ENCODE measurements at regions not wholly inside any gene's neighbourhood (a gene's known extent, or its start where the extent isn't known, plus 50 kb on each side); places are given as distances from the start of the nearest gene placed in this dataset.

DNA sequence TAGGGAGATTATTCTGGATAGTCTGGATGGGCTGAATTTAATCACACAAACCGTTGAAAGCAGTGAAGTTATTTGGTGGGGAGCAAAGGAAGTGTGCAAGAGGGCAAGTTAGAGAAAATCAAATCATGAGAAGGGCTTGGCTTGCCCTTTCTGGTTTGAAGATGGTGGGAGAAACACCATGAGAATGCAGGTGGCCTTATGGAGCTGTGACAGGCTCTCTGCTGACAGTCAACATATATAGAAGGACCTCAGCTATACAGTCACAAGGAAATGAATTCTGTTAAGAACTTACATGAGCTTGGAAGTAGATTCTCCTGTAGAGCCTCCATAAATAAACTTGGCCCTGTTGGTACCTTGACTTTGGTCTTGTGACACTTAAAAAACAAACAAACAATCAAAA is 72.3 kb downstream of the GMNC start:
- Histone ChIP-seq H2AFZ (ENCODE audit: low read length) (no peak overlapping the region), H3K4me1 (ENCODE audit: insufficient read depth, low read length) (no peaks in the 10 kb centered on the region), H3K4me2 (ENCODE audit: low read depth, low read length) (no peak overlapping the region), H3K27me3 (ENCODE audit: control insufficient read depth in 1 of 2, insufficient read depth in 2 of 2, low read length in 2 of 2) (no peaks in the 10 kb centered on the region), H3K4me3 (replicated peaks in 1 of 3; ENCODE audit: insufficient read depth in 1 of 3, low read depth in 2 of 3, low read length in 3 of 3) (no peak overlapping the region), H3K36me3 (replicated peaks in 1 of 2; ENCODE audit: control insufficient read depth in 1 of 2, insufficient read depth in 2 of 2, low read length in 2 of 2) (no peaks in the 10 kb centered on the region), H4K20me1 (ENCODE audit: insufficient read depth, low read length) (no peaks in the 10 kb centered on the region), H3K79me2 (ENCODE audit: insufficient read depth, low read length) (no peaks in the 10 kb centered on the region), H3K9ac (ENCODE audit: insufficient read depth, low read depth, low read length) (no peak overlapping the region), H3K9me3 (ENCODE audit: low read length) (no peaks in the 10 kb centered on the region), H3K27ac (ENCODE audit: extremely low read length, insufficient read depth, low read length) (no peak overlapping the region)
- in situ Hi-C loops (cut with HindIII; ENCODE audit: extremely low pct_ligation_motif_present, low pct_unique_long_range_greater_than_20kb), result no loop called here
- ChIA-PET POLR2A (no interaction called here), CTCF (ENCODE audit: low intra/inter-chr PET ratio, low total read pairs) (no interaction called here)
- FAIRE-seq (no peak), DNase-seq (ENCODE audit: low spot score) (no peak), ATAC-seq (no peak)
- TF ChIP-seq TOPORS (CRISPR knock-in tag; IDR thresholded peaks at IDR 0.05), result no peak
- no peak for TF ChIP-seq SOX6 (IDR thresholded peaks at IDR 0.05)
- no peak for TF ChIP-seq SOX6 (CRISPR knock-in tag; IDR thresholded peaks at IDR 0.05)
- no peak for TF ChIP-seq SYNCRIP (IDR thresholded peaks at IDR 0.05; ENCODE audit: insufficient read depth, low read depth, low read length)
- TF ChIP-seq IRX3 (CRISPR knock-in tag; IDR thresholded peaks at IDR 0.05; ENCODE audit: borderline replicate concordance, low read depth), result no peak
- TF ChIP-seq NFE2 (CRISPR knock-in tag; IDR thresholded peaks at IDR 0.05), result no peak
- 0% methylated on average over 1 of the region's 1 CpG for WGBS (ENCODE audit: low lambda C conversion rate)
- intact Hi-C loops (cut with micrococcal nuclease; ENCODE audit: unreplicated experiment), result no loop called here
- no TSS peak for BruUV-seq (replicated peaks)

DNA sequence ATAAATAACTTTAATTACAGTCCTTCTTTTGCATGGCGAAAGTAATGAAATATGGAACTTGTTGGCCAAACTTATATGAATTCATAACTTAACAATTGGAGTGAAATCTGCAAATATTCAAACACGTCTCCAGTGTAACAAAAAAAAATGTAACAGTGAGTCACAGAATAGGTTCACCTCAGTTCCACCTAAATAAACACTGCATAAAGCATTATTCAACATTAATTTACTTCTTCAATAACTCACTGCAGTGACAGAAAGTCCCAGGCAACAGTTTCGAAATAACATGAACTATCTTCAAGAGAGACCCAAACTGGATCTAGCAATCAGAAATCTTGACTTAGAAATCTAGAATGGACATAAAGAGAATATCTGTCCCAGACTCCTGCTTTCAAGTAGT is 75.6 kb downstream of the GMNC start:
- no peak for ATAC-seq
- intact Hi-C loops (cut with micrococcal nuclease; ENCODE audit: unreplicated experiment), result no loop called here
- FAIRE-seq, result no peak
- Histone ChIP-seq H3K79me2 (ENCODE audit: insufficient read depth, low read length) (no peaks in the 10 kb centered on the region), H3K36me3 (replicated peaks in 1 of 2; ENCODE audit: control insufficient read depth in 1 of 2, insufficient read depth in 2 of 2, low read length in 2 of 2) (no peaks in the 10 kb centered on the region), H3K27ac (ENCODE audit: extremely low read length, insufficient read depth, low read length) (no peak overlapping the region), H4K20me1 (ENCODE audit: insufficient read depth, low read length) (no peaks in the 10 kb centered on the region), H3K9ac (ENCODE audit: insufficient read depth, low read depth, low read length) (no peak overlapping the region), H3K4me3 (replicated peaks in 1 of 3; ENCODE audit: insufficient read depth in 1 of 3, low read depth in 2 of 3, low read length in 3 of 3) (no peak overlapping the region), H3K27me3 (ENCODE audit: control insufficient read depth in 1 of 2, insufficient read depth in 2 of 2, low read length in 2 of 2) (no peaks in the 10 kb centered on the region), H3K9me3 (ENCODE audit: low read length) (no peaks in the 10 kb centered on the region), H2AFZ (ENCODE audit: low read length) (no peak overlapping the region), H3K4me1 (ENCODE audit: insufficient read depth, low read length) (no peaks in the 10 kb centered on the region), H3K4me2 (ENCODE audit: low read depth, low read length) (no peak overlapping the region)
- 2% methylated on average over 3 of the region's 3 CpGs for WGBS (ENCODE audit: low lambda C conversion rate)
- in situ Hi-C loops (cut with HindIII; ENCODE audit: extremely low pct_ligation_motif_present, low pct_unique_long_range_greater_than_20kb), result no loop called here
- ChIA-PET CTCF (ENCODE audit: low intra/inter-chr PET ratio, low total read pairs) (no interaction called here), POLR2A (no interaction called here)
- no peak for DNase-seq (ENCODE audit: low spot score)
- no TSS peak for BruUV-seq (replicated peaks)
- TF ChIP-seq, protein P1, sequence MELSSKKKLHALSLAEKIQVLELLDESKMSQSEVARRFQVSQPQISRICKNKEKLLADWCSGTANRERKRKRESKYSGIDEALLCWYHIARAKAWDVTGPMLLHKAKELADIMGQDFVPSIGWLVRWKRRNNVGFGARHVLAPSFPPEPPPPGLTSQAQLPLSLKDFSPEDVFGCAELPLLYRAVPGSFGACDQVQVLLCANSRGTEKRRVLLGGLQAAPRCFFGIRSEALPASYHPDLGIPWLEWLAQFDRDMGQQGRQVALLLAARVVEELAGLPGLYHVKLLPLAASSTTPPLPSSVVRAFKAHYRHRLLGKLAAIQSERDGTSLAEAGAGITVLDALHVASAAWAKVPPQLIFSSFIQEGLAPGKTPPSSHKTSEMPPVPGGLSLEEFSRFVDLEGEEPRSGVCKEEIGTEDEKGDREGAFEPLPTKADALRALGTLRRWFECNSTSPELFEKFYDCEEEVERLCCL (CRISPR knock-in tag; IDR thresholded peaks at IDR 0.05; ENCODE audit: borderline replicate concordance), result no peak
- TF ChIP-seq MIXL1 (CRISPR knock-in tag; IDR thresholded peaks at IDR 0.05) (no peak), TBX3 (IDR thresholded peaks at IDR 0.05; ENCODE audit: borderline replicate concordance) (no peak), BHLHE40 (IDR thresholded peaks at IDR 0.05; ENCODE audit: low read length) (no peak), ZNF33B (CRISPR knock-in tag; IDR thresholded peaks at IDR 0.05) (no peak), KMT2A (CRISPR knock-in tag; IDR thresholded peaks at IDR 0.05) (no peak), ZNF333 (CRISPR knock-in tag; IDR thresholded peaks at IDR 0.05; ENCODE audit: borderline replicate concordance) (no peak)
- TF ChIP-seq, protein P2, sequence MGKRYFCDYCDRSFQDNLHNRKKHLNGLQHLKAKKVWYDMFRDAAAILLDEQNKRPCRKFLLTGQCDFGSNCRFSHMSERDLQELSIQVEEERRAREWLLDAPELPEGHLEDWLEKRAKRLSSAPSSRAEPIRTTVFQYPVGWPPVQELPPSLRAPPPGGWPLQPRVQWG (CRISPR knock-in tag; IDR thresholded peaks at IDR 0.05; ENCODE audit: borderline replicate concordance, low read depth), result no peak
- TF ChIP-seq, protein P3, sequence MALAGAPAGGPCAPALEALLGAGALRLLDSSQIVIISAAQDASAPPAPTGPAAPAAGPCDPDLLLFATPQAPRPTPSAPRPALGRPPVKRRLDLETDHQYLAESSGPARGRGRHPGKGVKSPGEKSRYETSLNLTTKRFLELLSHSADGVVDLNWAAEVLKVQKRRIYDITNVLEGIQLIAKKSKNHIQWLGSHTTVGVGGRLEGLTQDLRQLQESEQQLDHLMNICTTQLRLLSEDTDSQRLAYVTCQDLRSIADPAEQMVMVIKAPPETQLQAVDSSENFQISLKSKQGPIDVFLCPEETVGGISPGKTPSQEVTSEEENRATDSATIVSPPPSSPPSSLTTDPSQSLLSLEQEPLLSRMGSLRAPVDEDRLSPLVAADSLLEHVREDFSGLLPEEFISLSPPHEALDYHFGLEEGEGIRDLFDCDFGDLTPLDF (CRISPR knock-in tag; IDR thresholded peaks at IDR 0.05), result no peak
- TF ChIP-seq, protein P4, sequence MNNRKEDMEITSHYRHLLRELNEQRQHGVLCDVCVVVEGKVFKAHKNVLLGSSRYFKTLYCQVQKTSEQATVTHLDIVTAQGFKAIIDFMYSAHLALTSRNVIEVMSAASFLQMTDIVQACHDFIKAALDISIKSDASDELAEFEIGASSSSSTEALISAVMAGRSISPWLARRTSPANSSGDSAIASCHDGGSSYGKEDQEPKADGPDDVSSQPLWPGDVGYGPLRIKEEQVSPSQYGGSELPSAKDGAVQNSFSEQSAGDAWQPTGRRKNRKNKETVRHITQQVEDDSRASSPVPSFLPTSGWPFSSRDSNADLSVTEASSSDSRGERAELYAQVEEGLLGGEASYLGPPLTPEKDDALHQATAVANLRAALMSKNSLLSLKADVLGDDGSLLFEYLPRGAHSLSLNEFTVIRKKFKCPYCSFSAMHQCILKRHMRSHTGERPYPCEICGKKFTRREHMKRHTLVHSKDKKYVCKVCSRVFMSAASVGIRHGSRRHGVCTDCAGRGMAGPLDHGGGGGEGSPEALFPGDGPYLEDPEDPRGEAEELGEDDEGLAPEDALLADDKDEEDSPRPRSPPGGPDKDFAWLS (CRISPR knock-in tag; IDR thresholded peaks at IDR 0.05; ENCODE audit: borderline replicate concordance), result no peak

All from HepG2 (cell line).